ENCODE measurements at regions not wholly inside any gene's neighbourhood (a gene's known extent, or its start where the extent isn't known, plus 50 kb on each side); places are given as distances from the start of the nearest gene placed in this dataset.

- DNase-seq (no peak), ATAC-seq (no peak)
- H3K4me2 ChIP-seq (ENCODE audit: low read length), result no peak overlapping the region
- no peak overlapping the region for H3K4me3 ChIP-seq (ENCODE audit: low read length)
- no peaks in the 10 kb centered on the region for H3K9me3 ChIP-seq (ENCODE audit: low read length)
- no peaks in the 10 kb centered on the region for H3F3A ChIP-seq (ENCODE audit: low read length, unreplicated experiment)
- no peak overlapping the region for H3K27ac ChIP-seq (ENCODE audit: low read length)
- no peaks in the 10 kb centered on the region for H3K27me3 ChIP-seq (ENCODE audit: low read length)
- H3K79me2 ChIP-seq (ENCODE audit: low read length), result no peaks in the 10 kb centered on the region
- no peak overlapping the region for H3K9ac ChIP-seq (ENCODE audit: low read length)
- no peaks in the 10 kb centered on the region for H3K36me3 ChIP-seq (ENCODE audit: low read depth, low read length)
- intact Hi-C loops (cut with micrococcal nuclease), result no loop called here
- ChIA-PET CTCF (no interaction called here), POLR2A (ENCODE audit: unreplicated experiment) (no interaction called here)
- H3K4me1 ChIP-seq (ENCODE audit: insufficient read depth, low read length), result no peaks in the 10 kb centered on the region
- no peaks in the 10 kb centered on the region for H4K20me1 ChIP-seq (ENCODE audit: low read length)
- TF ChIP-seq CTCF (conservative IDR thresholded peaks at IDR 0.05; ENCODE audit: low read depth, low read length), result no peak
- no peak for TF ChIP-seq EZH2phosphoT487 (IDR thresholded peaks at IDR 0.05; ENCODE audit: borderline replicate concordance, low read length)
- TF ChIP-seq EZH2 (IDR thresholded peaks at IDR 0.05; ENCODE audit: low read length, unreplicated experiment), result no peak
- no TSS peak for BruUV-seq (replicated peaks)
- no peaks in the 10 kb centered on the region for H3K9me2 ChIP-seq (replicated peaks; ENCODE audit: low read length)
- H2AFZ ChIP-seq (ENCODE audit: low read length), result no peak overlapping the region
Measured at GRCh38 chrX:129035180-129035579, 488.1 kb downstream of the SMARCA1 start.

GRCh38 chrX:129034196-129034595 is 489.1 kb downstream of the SMARCA1 start:
- no peaks in the 10 kb centered on the region for H3F3A ChIP-seq (ENCODE audit: low read length, unreplicated experiment)
- ChIA-PET POLR2A (ENCODE audit: unreplicated experiment) (no interaction called here), CTCF (no interaction called here)
- DNase-seq (no peak), ATAC-seq (no peak)
- H3K9me3 ChIP-seq (ENCODE audit: low read length), result no peaks in the 10 kb centered on the region
- no peak overlapping the region for H3K27ac ChIP-seq (ENCODE audit: low read length)
- H3K36me3 ChIP-seq (ENCODE audit: low read depth, low read length), result no peaks in the 10 kb centered on the region
- no peaks in the 10 kb centered on the region for H3K4me1 ChIP-seq (ENCODE audit: insufficient read depth, low read length)
- H3K4me2 ChIP-seq (ENCODE audit: low read length), result no peak overlapping the region
- no peak for TF ChIP-seq EZH2phosphoT487 (IDR thresholded peaks at IDR 0.05; ENCODE audit: borderline replicate concordance, low read length)
- no peak for TF ChIP-seq EZH2 (IDR thresholded peaks at IDR 0.05; ENCODE audit: low read length, unreplicated experiment)
- no peak for TF ChIP-seq CTCF (conservative IDR thresholded peaks at IDR 0.05; ENCODE audit: low read depth, low read length)
- H3K4me3 ChIP-seq (ENCODE audit: low read length), result no peak overlapping the region
- no peaks in the 10 kb centered on the region for H3K9me2 ChIP-seq (replicated peaks; ENCODE audit: low read length)
- no peaks in the 10 kb centered on the region for H4K20me1 ChIP-seq (ENCODE audit: low read length)
- no peak overlapping the region for H2AFZ ChIP-seq (ENCODE audit: low read length)
- no peak overlapping the region for H3K9ac ChIP-seq (ENCODE audit: low read length)
- no peaks in the 10 kb centered on the region for H3K79me2 ChIP-seq (ENCODE audit: low read length)
- no peaks in the 10 kb centered on the region for H3K27me3 ChIP-seq (ENCODE audit: low read length)
- intact Hi-C loops (cut with micrococcal nuclease), result no loop called here
- BruUV-seq (replicated peaks), result no TSS peak

GRCh38 chrX:129026202-129026601 is 497.1 kb downstream of the SMARCA1 start:
- H3K27me3 ChIP-seq (ENCODE audit: low read length), result no peaks in the 10 kb centered on the region
- no peak overlapping the region for H3K4me2 ChIP-seq (ENCODE audit: low read length)
- H3K4me3 ChIP-seq (ENCODE audit: low read length), result no peak overlapping the region
- H3K79me2 ChIP-seq (ENCODE audit: low read length), result no peaks in the 10 kb centered on the region
- TF ChIP-seq EZH2 (IDR thresholded peaks at IDR 0.05; ENCODE audit: low read length, unreplicated experiment) (no peak), EZH2phosphoT487 (IDR thresholded peaks at IDR 0.05; ENCODE audit: borderline replicate concordance, low read length) (no peak), CTCF (conservative IDR thresholded peaks at IDR 0.05; ENCODE audit: low read depth, low read length) (no peak)
- H3K9me3 ChIP-seq (ENCODE audit: low read length), result no peaks in the 10 kb centered on the region
- DNase-seq (no peak), ATAC-seq (no peak)
- intact Hi-C loops (cut with micrococcal nuclease), result no loop called here
- no peaks in the 10 kb centered on the region for H3K36me3 ChIP-seq (ENCODE audit: low read depth, low read length)
- H3K9me2 ChIP-seq (replicated peaks; ENCODE audit: low read length), result no peaks in the 10 kb centered on the region
- H3F3A ChIP-seq (ENCODE audit: low read length, unreplicated experiment), result no peaks in the 10 kb centered on the region
- no TSS peak for BruUV-seq (replicated peaks)
- no peak overlapping the region for H3K27ac ChIP-seq (ENCODE audit: low read length)
- ChIA-PET POLR2A (ENCODE audit: unreplicated experiment) (no interaction called here), CTCF (no interaction called here)
- H2AFZ ChIP-seq (ENCODE audit: low read length), result no peak overlapping the region
- H3K9ac ChIP-seq (ENCODE audit: low read length), result no peak overlapping the region
- H4K20me1 ChIP-seq (ENCODE audit: low read length), result no peaks in the 10 kb centered on the region
- H3K4me1 ChIP-seq (ENCODE audit: insufficient read depth, low read length), result no peaks in the 10 kb centered on the region
